Sigmoid colon (tissue), 6 donors: ENCODE measurements at regions not wholly inside any gene's neighbourhood (a gene's known extent, or its start where the extent isn't known, plus 50 kb on each side); places are given as distances from the start of the nearest gene placed in this dataset.

Source experiments
- DNase-seq: peaks from one replicate; pipeline ENCODE4 v3.0.0-alpha.2; 2019
- H3K27ac ChIP-seq, 4 donors: fragments of 200-600 bp; sonication (generic); one replicate each; pipeline ENCODE4 v1.5.1; 2016 to 2019; ENCODE audit warnings: mild to moderate bottlenecking in 1 of 4
- H3K27me3 ChIP-seq, 3 donors: fragments of 200-600 bp; sonication (generic); one replicate each; pipeline ENCODE4 v1.5.1; 2019; ENCODE audit warnings: mild to moderate bottlenecking in 1 of 3
- H3K36me3 ChIP-seq, 4 donors: fragments of 200-600 bp; sonication (generic); one replicate each; pipeline ENCODE4 v1.5.1; 2016 to 2019
- H3K4me1 ChIP-seq, 4 donors: fragments of 200-600 bp; sonication (generic); one replicate each; pipeline ENCODE4 v1.5.1; 2017 to 2019
- H3K4me3 ChIP-seq, 4 donors: fragments of 200-600 bp; sonication (generic); one replicate each; pipeline ENCODE4 v1.5.1; 2017 to 2019; ENCODE audit warnings: mild to moderate bottlenecking in 2 of 4, moderate library complexity in 1 of 4
- H3K9me3 ChIP-seq, 4 donors: fragments of 200-600 bp in 3 of 4; sonication (generic) in 3 of 4; one replicate each; pipeline versions ENCODE4 v1.5.1 to v1.6.1; 2013 to 2019
- CTCF ChIP-seq, 4 experiments: fragments of 450-650 bp in 3 of 4; fragments of 200-600 bp in 1 of 4; IDR thresholded peaks; one replicate each; pipeline ENCODE4 v1.5.1; 2016 to 2019; ENCODE audit warnings: antibody characterized with exemption in 4 of 4, mild to moderate bottlenecking in 3 of 4, moderate library complexity in 2 of 4
- EP300 ChIP-seq, 4 donors: sonication (generic); formaldehyde crosslinking; IDR thresholded peaks; one replicate each; pipeline ENCODE4 v1.6.1; 2017; ENCODE audit warnings: antibody characterized with exemption in 4 of 4
- POLR2A ChIP-seq, 2 donors: fragments of 450-650 bp; IDR thresholded peaks; one replicate each; pipeline ENCODE4 v1.6.1; 2016; ENCODE audit warnings: antibody characterized with exemption in 2 of 2, mild to moderate bottlenecking in 2 of 2, moderate library complexity in 2 of 2
- POLR2AphosphoS5 ChIP-seq, 4 donors: sonication (generic); formaldehyde crosslinking; IDR thresholded peaks; one replicate each; pipeline ENCODE4 v1.6.1; 2017; ENCODE audit warnings: antibody characterized with exemption in 4 of 4
- WGBS, 2 donors: extraction: QIAGEN DNeasy Blood & Tissue Kit; methylation state at CpG; one replicate each; pipeline ENCODE4 v1.1.7; 2013; 5-methylcytosine and 5-hydroxymethylcytosine counted together
- intact Hi-C: fragments of 100-400 bp; cut with DNase I; formaldehyde crosslinking; loops from one replicate; pipeline ENCODE4 v1.15.1; 2023
- donor health status: healthy with polysubstance abuse.
- donor health status: healthy.

- intact Hi-C loops = no loop called here
- Histone ChIP-seq H3K27me3 (no peaks in the 10 kb centered on the region), H3K9me3 (peaks cover 0 to 4% (median 1%) of the 10 kb centered on the region in 4 donors), H3K36me3 (no peaks in the 10 kb centered on the region), H3K4me1 (peaks cover 0 to 21% (median 13%) of the 10 kb centered on the region in 4 donors), H3K27ac (peak overlapping the region in 3 of 4 donors; percentile 21 to 73 (median 69)), H3K4me3 (no peak overlapping the region)
- WGBS, 2 donors = 76 to 81% methylated on average over 5 of the region's 5 CpGs
- no peak for TF ChIP-seq POLR2A (IDR thresholded peaks at IDR 0.05)
- TF ChIP-seq POLR2AphosphoS5 (IDR thresholded peaks at IDR 0.05) = no peak
- TF ChIP-seq CTCF (IDR thresholded peaks at IDR 0.05) = no peak
- TF ChIP-seq EP300 (IDR thresholded peaks at IDR 0.05) = no peak
- DNase-seq = no peak
These were observed 263.7 kb upstream of the LMCD1 start for GRCh38 chr3:8237893-8238292.

GRCh38 chr3:8238432-8238831 lies 263.2 kb upstream of the LMCD1 start:
- Histone ChIP-seq H3K4me1 (peaks cover 0 to 21% (median 13%) of the 10 kb centered on the region in 4 donors), H3K9me3 (peaks cover 0 to 6% (median 2%) of the 10 kb centered on the region in 4 donors), H3K27ac (peak overlapping the region in 3 of 4 donors; percentile 17 to 73 (median 69)), H3K27me3 (no peaks in the 10 kb centered on the region), H3K4me3 (no peak overlapping the region), H3K36me3 (no peaks in the 10 kb centered on the region)
- intact Hi-C loops = no loop called here
- no peak for TF ChIP-seq POLR2AphosphoS5 (IDR thresholded peaks at IDR 0.05)
- no peak for TF ChIP-seq EP300 (IDR thresholded peaks at IDR 0.05)
- TF ChIP-seq CTCF (IDR thresholded peaks at IDR 0.05) = no peak
- TF ChIP-seq POLR2A (IDR thresholded peaks at IDR 0.05) = no peak
- no peak for DNase-seq
- WGBS, 2 donors = 67 to 73% methylated on average over 1 of the region's 1 CpG

GRCh38 chr3:8239095-8239494 lies 262.5 kb upstream of the LMCD1 start:
- WGBS, 2 donors = 58 to 82% methylated on average over 2 of the region's 2 CpGs
- TF ChIP-seq POLR2AphosphoS5 (IDR thresholded peaks at IDR 0.05) = no peak
- no peak for TF ChIP-seq EP300 (IDR thresholded peaks at IDR 0.05)
- TF ChIP-seq CTCF (IDR thresholded peaks at IDR 0.05) = no peak
- TF ChIP-seq POLR2A (IDR thresholded peaks at IDR 0.05) = no peak
- Histone ChIP-seq H3K4me1 (peaks cover 0 to 21% (median 13%) of the 10 kb centered on the region in 4 donors), H3K4me3 (no peak overlapping the region), H3K27ac (peak overlapping the region in 2 of 4 donors; percentile 69 to 73), H3K27me3 (no peaks in the 10 kb centered on the region), H3K9me3 (peaks cover 0 to 6% (median 2%) of the 10 kb centered on the region in 4 donors), H3K36me3 (no peaks in the 10 kb centered on the region)
- no peak for DNase-seq
- intact Hi-C loops = no loop called here

GRCh38 chr3:8239718-8240695 lies 261.6 kb upstream of the LMCD1 start:
- intact Hi-C loops = no loop called here
- no peaks in the 10 kb centered on the region for H3K27me3 ChIP-seq
- H3K4me1 ChIP-seq = peaks cover 0 to 21% (median 13%) of the 10 kb centered on the region in 4 donors
- H3K36me3 ChIP-seq = no peaks in the 10 kb centered on the region
- no peak overlapping the region for H3K4me3 ChIP-seq
- WGBS, 2 donors = 80 to 89% methylated on average over 4 of the region's 4 CpGs
- no peak for DNase-seq
- no peak overlapping the region for H3K27ac ChIP-seq
- TF ChIP-seq CTCF (IDR thresholded peaks at IDR 0.05) (peak in 3 of 4 experiments; percentile 12 to 54 (median 35)), EP300 (IDR thresholded peaks at IDR 0.05) (no peak)
- H3K9me3 ChIP-seq = peaks cover 0 to 6% (median 2%) of the 10 kb centered on the region in 4 donors
